ENCODE measurements at regions not wholly inside any gene's neighbourhood (a gene's known extent, or its start where the extent isn't known, plus 50 kb on each side); places are given as distances from the start of the nearest gene placed in this dataset.

DNA sequence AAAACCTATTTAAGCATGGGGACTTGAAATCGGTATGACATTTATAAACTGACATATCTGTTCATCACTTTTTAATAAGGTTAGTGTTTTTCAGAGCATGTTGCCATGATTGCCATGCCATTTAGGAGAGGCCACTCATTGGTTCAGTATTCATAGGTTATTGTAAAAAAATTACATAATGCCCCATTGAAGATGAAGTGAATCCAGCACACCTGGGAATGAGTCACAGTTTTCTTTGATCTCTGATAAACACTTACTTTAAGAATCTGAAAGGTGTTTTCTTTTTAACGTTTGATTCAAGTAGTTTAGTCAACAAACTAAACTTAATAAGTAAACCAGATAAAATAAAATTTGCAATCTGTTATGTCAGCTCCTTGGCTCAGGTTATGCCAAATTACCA is 278.3 kb downstream of the ARL4A start:
- H3K4me3 ChIP-seq = no peak overlapping the region

DNA sequence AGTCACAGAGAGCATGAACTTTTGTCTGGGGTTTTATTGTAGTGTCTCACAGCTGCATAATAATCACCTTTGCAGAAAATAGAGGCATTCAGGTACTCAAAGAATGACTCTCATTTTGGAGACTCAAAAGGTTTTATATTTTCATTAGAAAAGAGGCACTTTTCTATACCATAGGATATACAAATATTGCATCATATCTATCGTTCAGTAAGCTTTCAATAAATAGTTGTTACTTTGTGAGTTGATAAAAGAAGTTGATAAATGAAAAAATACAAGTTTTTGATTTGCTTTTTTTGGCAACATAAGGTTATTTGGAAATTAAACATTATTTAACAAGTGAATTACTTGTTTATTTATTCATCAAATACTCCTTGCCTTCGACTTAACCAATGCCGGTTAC is 279.9 kb downstream of the ARL4A start:
- in situ Hi-C loops (cut with MboI) (no loop called here), intact Hi-C loops (cut with micrococcal nuclease; ENCODE audit: unreplicated experiment) (no loop called here)
- ChIA-PET SMC1A (ENCODE audit: uncharacterized antibody, unreplicated experiment) (interaction anchor here (0.6 kb wide), 1 partner anchor 1412 kb away, joined by 3 read pairs; no protein-coding TSS in a partner anchor), CTCF (no interaction called here), POLR2A (no interaction called here), RAD21 (ENCODE audit: unreplicated experiment) (no interaction called here)
- 33% methylated on average over 3 of the region's 3 CpGs for WGBS (ENCODE audit: insufficient coverage, insufficient replicate concordance, low lambda C conversion rate, missing lambda C conversion rate)
- TF ChIP-seq NR2C2 (IDR thresholded peaks at IDR 0.05; ENCODE audit: borderline replicate concordance, control insufficient read depth, insufficient read length, low read depth) (no peak), NFYB (IDR thresholded peaks at IDR 0.05; ENCODE audit: insufficient read depth, low read depth, low read length) (no peak)
- Histone ChIP-seq H3K9ac (ENCODE audit: control insufficient read depth, insufficient read depth, low read length) (no peak overlapping the region), H3K27me3 (replicated peaks in 1 of 2; ENCODE audit: control insufficient read depth in 2 of 2, insufficient read depth in 2 of 2, low read length in 1 of 2) (no peaks in the 10 kb centered on the region; a peak in 1 of 4 replicates), H3K4me3 (no peak overlapping the region), H3K79me2 (ENCODE audit: control insufficient read depth, insufficient read depth, low read length) (no peaks in the 10 kb centered on the region), H3K9me3 (replicated peaks; ENCODE audit: control insufficient read depth, insufficient read depth, low read length) (no peaks in the 10 kb centered on the region), H3K36me3 (ENCODE audit: control insufficient read depth in 2 of 2, insufficient read depth in 2 of 2, low read length in 1 of 2) (no peaks in the 10 kb centered on the region), H4K20me1 (ENCODE audit: control insufficient read depth, insufficient read depth) (no peaks in the 10 kb centered on the region), H3K4me2 (ENCODE audit: control insufficient read depth, insufficient read depth) (no peak overlapping the region), H3K27ac (ENCODE audit: control insufficient read depth, insufficient read depth) (no peak overlapping the region), H3K4me1 (ENCODE audit: control insufficient read depth, insufficient read depth, low read length) (no peaks in the 10 kb centered on the region), H2AFZ (ENCODE audit: control insufficient read depth, low read depth, low read length) (no peak overlapping the region)
- BruUV-seq (replicated peaks) = no TSS peak
- no peak for DNase-seq (ENCODE audit: low read depth, low spot score)
- no peak for FAIRE-seq
- no peak for ATAC-seq

More for the DNA sequence above, 278.3 kb downstream of the ARL4A start:
- Histone ChIP-seq H3K9me3 (replicated peaks; ENCODE audit: control insufficient read depth, insufficient read depth, low read length) (no peaks in the 10 kb centered on the region), H3K79me2 (ENCODE audit: control insufficient read depth, insufficient read depth, low read length) (no peaks in the 10 kb centered on the region), H3K4me1 (ENCODE audit: control insufficient read depth, insufficient read depth, low read length) (no peaks in the 10 kb centered on the region), H3K27ac (ENCODE audit: control insufficient read depth, insufficient read depth) (no peak overlapping the region), H2AFZ (ENCODE audit: control insufficient read depth, low read depth, low read length) (no peak overlapping the region), H3K36me3 (ENCODE audit: control insufficient read depth in 2 of 2, insufficient read depth in 2 of 2, low read length in 1 of 2) (no peaks in the 10 kb centered on the region), H3K4me2 (ENCODE audit: control insufficient read depth, insufficient read depth) (no peak overlapping the region), H3K9ac (ENCODE audit: control insufficient read depth, insufficient read depth, low read length) (no peak overlapping the region), H3K27me3 (replicated peaks in 1 of 2; ENCODE audit: control insufficient read depth in 2 of 2, insufficient read depth in 2 of 2, low read length in 1 of 2) (no peaks in the 10 kb centered on the region; a peak in 1 of 4 replicates), H4K20me1 (ENCODE audit: control insufficient read depth, insufficient read depth) (no peaks in the 10 kb centered on the region)
- BruUV-seq (replicated peaks) = no TSS peak
- WGBS (ENCODE audit: insufficient coverage, insufficient replicate concordance, low lambda C conversion rate, missing lambda C conversion rate) = 25% methylated on average over 2 of the region's 2 CpGs
- no peak for DNase-seq (ENCODE audit: low read depth, low spot score)
- RAD21 ChIA-PET (ENCODE audit: unreplicated experiment) = no interaction called here
- no peak for TF ChIP-seq YBX1 (IDR thresholded peaks at IDR 0.05)
- intact Hi-C loops (cut with micrococcal nuclease; ENCODE audit: unreplicated experiment) (no loop called here), in situ Hi-C loops (cut with MboI) (no loop called here)
- no peak for ATAC-seq
- SMC1A ChIA-PET (ENCODE audit: uncharacterized antibody, unreplicated experiment) = no interaction called here
- CTCF ChIA-PET = no interaction called here
- no peak for FAIRE-seq
- POLR2A ChIA-PET = no interaction called here

All from GM12878 (cell line).